Activated CD4-positive, alpha-beta T cell treated with anti-CD3 and anti-CD28 coated beads, Interleukin-2, amount 10 ng/mL, durations not matched to agents 7 days and 5 days (primary cell): ENCODE measurements at regions not wholly inside any gene's neighbourhood (a gene's known extent, or its start where the extent isn't known, plus 50 kb on each side); places are given as distances from the start of the nearest gene placed in this dataset.
"Not testable (repeated sequence)": the region's sequence is repeated elsewhere in the genome, so short reads cannot be mapped to it uniquely, and the experiment has no call there.

Source experiments
- CTCF ChIA-PET: fragments of 350-600 bp; sonication (Branson Sonifier 250); formaldehyde crosslinking; loops from one replicate; lab custom pipeline; 2021; ENCODE audit warnings: antibody characterized with exemption; lab: Charles Lee
- POLR2A ChIA-PET: fragments of 350-600 bp; sonication (Branson Sonifier 250); formaldehyde crosslinking; loops from one replicate; lab custom pipeline; 2021; ENCODE audit warnings: antibody characterized with exemption; lab: Charles Lee
- DNase-seq: peaks from one replicate; pipeline ENCODE4 v3.0.0-alpha.2; 2020
- H3K27ac Mint-ChIP-seq: one replicate; pipeline ENCODE4 v1.8.0; 2021; ENCODE audit warnings: mild to moderate bottlenecking, moderate library complexity, mixed read lengths
- H3K27me3 Mint-ChIP-seq: one replicate; pipeline ENCODE4 v1.8.0; 2021; ENCODE audit warnings: mixed read lengths
- H3K36me3 Mint-ChIP-seq: one replicate; pipeline ENCODE4 v1.8.0; 2021; ENCODE audit warnings: low read depth, mixed read lengths
- H3K4me1 Mint-ChIP-seq: one replicate; pipeline ENCODE4 v1.8.0; 2021; ENCODE audit warnings: mixed read lengths
- H3K4me3 Mint-ChIP-seq: one replicate; pipeline ENCODE4 v1.8.0; 2021; ENCODE audit warnings: mild to moderate bottlenecking, moderate library complexity, mixed read lengths
- H3K9me3 Mint-ChIP-seq: one replicate; pipeline ENCODE4 v1.8.0; 2021; ENCODE audit warnings: mixed read lengths

- H3K9me3 Mint-ChIP-seq: no peaks in the 10 kb centered on the region
- no peaks in the 10 kb centered on the region for H3K36me3 Mint-ChIP-seq
- no peaks in the 10 kb centered on the region for H3K4me1 Mint-ChIP-seq
- DNase-seq: no peak
- no peak overlapping the region for H3K4me3 Mint-ChIP-seq
- no peaks in the 10 kb centered on the region for H3K27me3 Mint-ChIP-seq
- CTCF ChIA-PET: no interaction called here
- POLR2A ChIA-PET: no interaction called here
- H3K27ac Mint-ChIP-seq: no peak overlapping the region
Measured at GRCh38 chr9:26650325-26650724, 242.3 kb downstream of the CAAP1 start.

DNA sequence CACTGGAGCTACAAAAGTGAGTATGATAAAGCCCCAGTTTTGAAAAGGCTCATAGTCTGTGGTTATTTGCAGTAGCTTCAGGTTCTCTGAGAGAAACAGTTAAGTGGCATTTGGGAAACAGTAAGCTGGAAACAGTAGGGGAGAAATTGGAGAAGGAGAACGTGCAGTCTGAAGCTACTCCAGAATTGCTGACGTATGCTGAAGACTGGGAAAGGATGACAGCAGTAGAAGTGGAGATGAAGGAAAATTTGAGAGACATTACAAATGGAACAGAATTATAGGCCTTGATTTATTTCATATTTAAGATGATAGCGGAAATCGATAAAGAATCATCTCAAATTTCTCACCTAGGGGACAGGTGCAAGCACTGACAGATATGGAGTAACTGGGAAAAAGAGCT, 248.8 kb downstream of the CAAP1 start:
- no peaks in the 10 kb centered on the region for H3K27me3 Mint-ChIP-seq
- ChIA-PET CTCF (no interaction called here), POLR2A (no interaction called here)
- H3K4me3 Mint-ChIP-seq: no peak overlapping the region
- no peaks in the 10 kb centered on the region for H3K36me3 Mint-ChIP-seq
- no peaks in the 10 kb centered on the region for H3K4me1 Mint-ChIP-seq
- DNase-seq: no peak
- no peaks in the 10 kb centered on the region for H3K9me3 Mint-ChIP-seq
- no peak overlapping the region for H3K27ac Mint-ChIP-seq

- Mint-ChIP-seq H3K36me3 (no peaks in the 10 kb centered on the region), H3K27ac (no peak overlapping the region), H3K4me1 (no peaks in the 10 kb centered on the region), H3K9me3 (no peaks in the 10 kb centered on the region), H3K4me3 (no peak overlapping the region), H3K27me3 (no peaks in the 10 kb centered on the region)
- ChIA-PET POLR2A (no interaction called here), CTCF (no interaction called here)
- DNase-seq: no peak
Measured at GRCh38 chr9:26639761-26640160, 252.8 kb downstream of the CAAP1 start.

DNA sequence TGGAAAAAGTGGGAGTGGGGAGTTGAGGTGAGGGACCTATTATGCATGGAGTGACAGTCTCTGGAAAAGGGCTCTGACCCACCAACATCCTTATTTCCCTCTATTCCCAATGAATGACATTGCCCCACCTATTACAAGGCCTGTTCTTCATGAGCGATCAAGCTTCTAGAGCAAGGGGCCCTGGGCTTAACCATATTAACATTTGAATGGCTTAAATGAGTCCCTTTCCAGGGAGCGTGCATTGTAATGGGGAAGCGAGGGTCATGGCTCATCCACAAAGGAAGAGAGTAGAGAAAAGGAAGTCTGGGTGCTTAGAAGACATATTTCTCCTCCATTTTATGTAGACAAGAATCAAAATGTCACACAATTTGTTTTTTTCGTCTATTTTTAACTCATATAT, 255.5 kb downstream of the CAAP1 start:
- Mint-ChIP-seq H3K4me3 (no peak overlapping the region), H3K27me3 (no peaks in the 10 kb centered on the region), H3K4me1 (no peaks in the 10 kb centered on the region), H3K36me3 (no peaks in the 10 kb centered on the region), H3K27ac (no peak overlapping the region), H3K9me3 (no peaks in the 10 kb centered on the region)
- ChIA-PET CTCF (no interaction called here), POLR2A (no interaction called here)
- no peak for DNase-seq

DNA sequence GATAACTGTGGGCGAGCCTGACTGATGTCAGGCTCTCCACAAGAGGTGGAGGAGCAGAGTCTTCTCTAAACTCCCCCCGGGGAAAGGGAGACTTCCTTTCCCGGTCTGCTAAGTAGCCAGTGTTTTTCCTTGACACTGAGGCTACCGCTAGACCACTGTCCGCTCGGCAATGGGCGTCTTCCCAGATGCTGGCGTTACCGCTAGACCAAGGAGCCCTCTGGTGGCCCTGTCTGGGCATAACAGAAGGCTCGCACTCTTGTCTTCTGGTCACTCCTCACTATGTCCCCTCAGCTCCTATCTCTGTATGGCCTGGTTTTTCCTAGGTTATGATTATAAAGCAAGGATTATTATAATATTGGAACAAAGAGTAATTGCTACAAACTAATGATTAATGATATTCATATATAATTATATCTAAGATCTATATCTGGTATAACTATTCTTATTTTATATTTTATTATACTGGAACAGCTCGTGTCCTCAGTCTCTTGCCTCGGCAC, 278.7 kb downstream of the CAAP1 start:
- H3K9me3 Mint-ChIP-seq, H3K4me3 Mint-ChIP-seq, H3K4me1 Mint-ChIP-seq, DNase-seq, H3K27ac Mint-ChIP-seq, CTCF ChIA-PET, POLR2A ChIA-PET, H3K36me3 Mint-ChIP-seq, H3K27me3 Mint-ChIP-seq: not testable (repeated sequence)

- POLR2A ChIA-PET: no interaction called here
- no peak overlapping the region for H3K4me3 Mint-ChIP-seq
- H3K36me3 Mint-ChIP-seq: no peaks in the 10 kb centered on the region
- H3K27ac Mint-ChIP-seq: no peak overlapping the region
- no peak for DNase-seq
- CTCF ChIA-PET: no interaction called here
- no peaks in the 10 kb centered on the region for H3K27me3 Mint-ChIP-seq
- no peaks in the 10 kb centered on the region for H3K9me3 Mint-ChIP-seq
- H3K4me1 Mint-ChIP-seq: no peaks in the 10 kb centered on the region
Measured at GRCh38 chr9:26612211-26612610, 280.4 kb downstream of the CAAP1 start.

DNA sequence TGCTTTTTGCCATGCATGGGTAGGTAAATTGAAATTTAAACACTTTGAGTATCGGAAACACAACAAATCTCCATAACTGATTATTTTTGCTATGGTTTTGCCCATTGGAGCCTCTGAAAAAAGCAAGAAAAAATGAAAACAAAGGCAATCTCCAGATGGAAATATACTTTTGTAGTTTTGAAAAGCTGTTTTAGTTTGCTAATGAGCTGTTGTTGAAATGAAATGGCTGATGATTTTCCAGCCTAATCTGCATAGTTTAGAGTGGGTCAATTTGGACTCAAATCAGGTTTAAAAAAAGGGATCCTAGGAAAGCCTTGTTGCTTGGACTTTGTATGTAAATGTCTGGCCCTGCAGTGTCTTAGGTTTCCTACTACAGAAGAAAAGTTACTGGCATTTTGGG, 285.8 kb downstream of the CAAP1 start:
- POLR2A ChIA-PET: no interaction called here
- no peak for DNase-seq
- no peak overlapping the region for H3K4me3 Mint-ChIP-seq
- no peaks in the 10 kb centered on the region for H3K27me3 Mint-ChIP-seq
- no peaks in the 10 kb centered on the region for H3K4me1 Mint-ChIP-seq
- no peaks in the 10 kb centered on the region for H3K9me3 Mint-ChIP-seq
- no peak overlapping the region for H3K27ac Mint-ChIP-seq
- no peaks in the 10 kb centered on the region for H3K36me3 Mint-ChIP-seq
- CTCF ChIA-PET: interaction anchor here (0.7 kb wide), 1 partner anchor 168 kb away, joined by 4 read pairs; no protein-coding TSS in a partner anchor

DNA sequence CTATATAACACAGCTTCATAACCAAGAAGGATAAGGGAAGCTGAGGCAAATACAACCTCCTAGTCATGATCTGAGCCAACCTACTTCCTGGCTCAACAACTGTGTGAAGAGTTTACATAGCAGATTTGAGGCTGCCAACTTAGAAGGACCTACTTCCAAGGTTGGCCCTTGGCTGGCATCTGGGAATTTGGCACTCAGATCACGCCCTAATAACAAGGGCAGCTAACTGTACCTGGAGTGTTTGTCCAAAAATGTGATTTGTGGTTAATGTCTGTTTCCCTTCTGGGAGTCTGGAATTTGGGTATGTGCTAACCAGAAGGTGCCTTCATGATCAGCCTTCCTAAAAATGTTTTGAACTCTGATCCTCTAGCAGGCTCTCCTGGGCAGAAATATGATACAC, 287.2 kb downstream of the CAAP1 start:
- H3K27ac Mint-ChIP-seq: no peak overlapping the region
- no peaks in the 10 kb centered on the region for H3K4me1 Mint-ChIP-seq
- H3K4me3 Mint-ChIP-seq: no peak overlapping the region
- H3K27me3 Mint-ChIP-seq: no peaks in the 10 kb centered on the region
- H3K9me3 Mint-ChIP-seq: no peaks in the 10 kb centered on the region
- no peaks in the 10 kb centered on the region for H3K36me3 Mint-ChIP-seq
- DNase-seq: no peak
- ChIA-PET CTCF (no interaction called here), POLR2A (no interaction called here)

DNA sequence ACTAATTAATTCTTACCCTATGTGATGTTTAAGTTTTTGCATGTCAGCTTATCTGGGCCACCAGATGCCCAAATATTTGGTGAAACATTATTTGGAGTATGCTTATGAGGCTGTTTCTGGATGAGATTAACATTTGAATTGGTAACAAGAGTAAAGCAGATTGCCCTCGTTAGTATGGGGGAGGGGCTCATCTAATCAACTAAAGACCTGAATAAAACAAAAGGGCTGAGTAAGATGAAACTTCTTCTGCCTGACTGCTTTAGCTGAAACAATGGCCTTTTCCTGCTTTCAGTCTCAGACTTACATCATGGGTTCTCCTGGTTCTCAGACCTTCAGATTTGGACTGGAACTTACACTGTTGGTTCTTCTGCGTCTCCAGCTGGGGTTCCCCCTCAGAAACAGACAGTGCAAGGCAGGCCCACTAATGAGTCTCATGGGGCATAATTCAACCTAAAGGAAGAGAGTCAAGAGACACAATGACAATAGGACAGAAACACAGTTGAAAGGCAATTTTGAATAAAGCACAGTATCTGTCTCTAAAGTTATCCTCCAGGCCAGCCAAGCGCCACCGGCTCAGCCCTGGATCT, 288.4 kb downstream of the CAAP1 start:
- H3K4me3 Mint-ChIP-seq: no peak overlapping the region
- ChIA-PET POLR2A (no interaction called here), CTCF (no interaction called here)
- no peaks in the 10 kb centered on the region for H3K36me3 Mint-ChIP-seq
- DNase-seq: no peak
- H3K27ac Mint-ChIP-seq: no peak overlapping the region
- H3K9me3 Mint-ChIP-seq: no peaks in the 10 kb centered on the region
- H3K4me1 Mint-ChIP-seq: no peaks in the 10 kb centered on the region
- no peaks in the 10 kb centered on the region for H3K27me3 Mint-ChIP-seq

- ChIA-PET CTCF (no interaction called here), POLR2A (no interaction called here)
- Mint-ChIP-seq H3K27me3 (no peaks in the 10 kb centered on the region), H3K27ac (no peak overlapping the region), H3K4me3 (no peak overlapping the region), H3K36me3 (no peaks in the 10 kb centered on the region), H3K9me3 (no peaks in the 10 kb centered on the region), H3K4me1 (no peaks in the 10 kb centered on the region)
- DNase-seq: no peak
Measured at GRCh38 chr9:26603617-26604016, 289.0 kb downstream of the CAAP1 start.

DNA sequence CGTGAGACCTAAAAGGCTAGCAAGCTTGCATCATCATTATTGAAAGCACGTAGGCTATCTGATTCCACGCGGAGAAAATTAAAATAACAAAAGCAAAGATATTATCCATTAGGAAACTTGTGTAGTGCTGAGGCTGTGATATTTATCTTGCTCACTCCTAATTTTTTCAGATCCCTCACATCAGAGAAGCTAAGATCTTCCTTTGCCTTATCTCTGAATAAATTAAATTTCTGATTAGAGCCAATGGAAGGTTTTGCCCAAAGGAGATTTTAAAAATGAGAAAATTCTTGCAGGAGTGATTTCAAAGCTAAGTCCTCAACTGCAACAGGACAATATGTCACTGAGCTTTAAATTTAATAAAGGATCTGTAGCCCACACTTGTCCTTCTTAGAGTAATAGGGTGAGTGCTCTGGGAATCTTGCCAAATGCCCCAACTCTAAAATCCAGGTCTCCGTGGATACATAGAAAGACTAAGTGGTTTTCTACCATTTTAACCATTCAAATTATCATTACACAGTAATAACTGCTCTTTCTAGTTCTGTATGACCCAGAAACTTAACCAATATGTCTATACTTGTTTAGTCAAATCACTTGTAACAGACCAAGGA, 295.0 kb downstream of the CAAP1 start:
- H3K4me1 Mint-ChIP-seq: no peaks in the 10 kb centered on the region
- POLR2A ChIA-PET: no interaction called here

DNA sequence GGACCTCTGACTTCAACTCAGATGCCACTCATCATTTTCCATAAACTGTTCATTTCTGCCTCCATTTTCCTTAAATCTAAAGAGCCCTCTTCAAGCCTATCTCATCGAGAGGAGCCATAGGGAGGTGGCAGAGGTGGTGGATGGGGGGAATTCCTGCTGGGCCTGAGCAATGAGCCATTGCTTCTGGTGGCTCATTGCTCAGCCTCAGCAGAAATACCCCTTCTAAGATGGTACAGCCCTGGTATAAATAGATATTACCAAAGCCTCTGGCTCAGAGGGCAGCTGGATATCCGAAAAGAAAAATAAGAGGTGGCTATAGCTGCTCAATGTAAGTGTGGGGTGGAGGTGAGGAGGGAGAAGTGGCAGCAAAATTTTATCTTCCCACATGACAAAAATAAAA, 313.5 kb downstream of the CAAP1 start:
- no peak overlapping the region for H3K27ac Mint-ChIP-seq
- CTCF ChIA-PET: no interaction called here
- H3K4me1 Mint-ChIP-seq: no peaks in the 10 kb centered on the region
- no peaks in the 10 kb centered on the region for H3K27me3 Mint-ChIP-seq
- H3K4me3 Mint-ChIP-seq: no peak overlapping the region
- DNase-seq: no peak
- POLR2A ChIA-PET: no interaction called here
- no peaks in the 10 kb centered on the region for H3K9me3 Mint-ChIP-seq
- H3K36me3 Mint-ChIP-seq: no peaks in the 10 kb centered on the region

More for the DNA sequence above, 295.0 kb downstream of the CAAP1 start:
- no peak overlapping the region for H3K4me3 Mint-ChIP-seq
- no peak overlapping the region for H3K27ac Mint-ChIP-seq
- no peaks in the 10 kb centered on the region for H3K36me3 Mint-ChIP-seq
- no peaks in the 10 kb centered on the region for H3K27me3 Mint-ChIP-seq
- no peak for DNase-seq
- H3K9me3 Mint-ChIP-seq: peaks cover 6% of the 10 kb centered on the region
- CTCF ChIA-PET: no interaction called here

- Mint-ChIP-seq H3K27ac (no peak overlapping the region), H3K27me3 (no peaks in the 10 kb centered on the region), H3K4me1 (no peaks in the 10 kb centered on the region), H3K36me3 (no peaks in the 10 kb centered on the region), H3K9me3 (no peaks in the 10 kb centered on the region), H3K4me3 (no peak overlapping the region)
- CTCF ChIA-PET: no interaction called here
- no peak for DNase-seq
- POLR2A ChIA-PET: no interaction called here
Measured at GRCh38 chr9:26574898-26575440, 317.6 kb downstream of the CAAP1 start.

- Mint-ChIP-seq H3K27ac (no peak overlapping the region), H3K4me1 (no peaks in the 10 kb centered on the region), H3K27me3 (no peaks in the 10 kb centered on the region), H3K36me3 (no peaks in the 10 kb centered on the region), H3K4me3 (no peak overlapping the region), H3K9me3 (no peaks in the 10 kb centered on the region)
- no peak for DNase-seq
- ChIA-PET CTCF (no interaction called here), POLR2A (no interaction called here)
Measured at GRCh38 chr9:26574256-26574655, 318.3 kb downstream of the CAAP1 start.
